ENCODE measurements at regions not wholly inside any gene's neighbourhood (a gene's known extent, or its start where the extent isn't known, plus 50 kb on each side); places are given as distances from the start of the nearest gene placed in this dataset.

GRCh38 chr2:150417278-150417677 lies 70.2 kb downstream of the RND3 start:
- Mint-ChIP-seq H3K27ac (no peak overlapping the region), H3K4me1 (no peaks in the 10 kb centered on the region), H3K36me3 (ENCODE audit: low read depth) (no peaks in the 10 kb centered on the region), H3K9me3 (peaks cover 4% of the 10 kb centered on the region), H3K27me3 (no peaks in the 10 kb centered on the region), H3K4me3 (no peak overlapping the region)
- no peak for DNase-seq
- ATAC-seq, result no peak

- Mint-ChIP-seq H3K27ac (no peak overlapping the region), H3K4me1 (no peaks in the 10 kb centered on the region), H3K4me3 (no peak overlapping the region), H3K9me3 (peaks cover 4% of the 10 kb centered on the region), H3K27me3 (no peaks in the 10 kb centered on the region), H3K36me3 (ENCODE audit: low read depth) (no peaks in the 10 kb centered on the region)
- no peak for DNase-seq
- no peak for ATAC-seq
Measured at GRCh38 chr2:150415022-150415421, 72.4 kb downstream of the RND3 start.

- ATAC-seq, result no peak
- no peak for DNase-seq
- Mint-ChIP-seq H3K9me3 (peaks cover 4% of the 10 kb centered on the region), H3K4me1 (no peaks in the 10 kb centered on the region), H3K4me3 (no peak overlapping the region), H3K27ac (no peak overlapping the region), H3K27me3 (no peaks in the 10 kb centered on the region), H3K36me3 (ENCODE audit: low read depth) (no peaks in the 10 kb centered on the region)
Measured at GRCh38 chr2:150413910-150414309, 73.6 kb downstream of the RND3 start.

- Mint-ChIP-seq H3K27me3 (no peaks in the 10 kb centered on the region), H3K4me1 (no peaks in the 10 kb centered on the region), H3K36me3 (ENCODE audit: low read depth) (no peaks in the 10 kb centered on the region), H3K4me3 (no peak overlapping the region), H3K27ac (no peak overlapping the region), H3K9me3 (peaks cover 4% of the 10 kb centered on the region)
- DNase-seq, result no peak
- no peak for ATAC-seq
Measured at GRCh38 chr2:150413366-150413765, 74.1 kb downstream of the RND3 start.

- DNase-seq (no peak), ATAC-seq (no peak)
- no peaks in the 10 kb centered on the region for H3K4me1 Mint-ChIP-seq
Measured at GRCh38 chr2:150410809-150411208, 76.7 kb downstream of the RND3 start.

GRCh38 chr2:150409196-150409595 lies 78.3 kb downstream of the RND3 start:
- peaks cover 4% of the 10 kb centered on the region for H3K9me3 Mint-ChIP-seq
- no peak overlapping the region for H3K4me3 Mint-ChIP-seq
- no peak for ATAC-seq
- H3K27ac Mint-ChIP-seq, result no peak overlapping the region
- no peak for DNase-seq
- no peaks in the 10 kb centered on the region for H3K36me3 Mint-ChIP-seq (ENCODE audit: low read depth)
- H3K4me1 Mint-ChIP-seq, result no peaks in the 10 kb centered on the region
- no peaks in the 10 kb centered on the region for H3K27me3 Mint-ChIP-seq

More at GRCh38 chr2:150410809-150411208, 76.7 kb downstream of the RND3 start:
- Mint-ChIP-seq H3K27me3 (no peaks in the 10 kb centered on the region), H3K36me3 (ENCODE audit: low read depth) (no peaks in the 10 kb centered on the region), H3K27ac (no peak overlapping the region), H3K4me3 (no peak overlapping the region), H3K9me3 (peaks cover 4% of the 10 kb centered on the region)

- H3K4me3 Mint-ChIP-seq, result no peak overlapping the region
- H3K27ac Mint-ChIP-seq, result no peak overlapping the region
- no peaks in the 10 kb centered on the region for H3K27me3 Mint-ChIP-seq
- H3K4me1 Mint-ChIP-seq, result no peaks in the 10 kb centered on the region
- no peak for DNase-seq
- H3K36me3 Mint-ChIP-seq (ENCODE audit: low read depth), result no peaks in the 10 kb centered on the region
- no peaks in the 10 kb centered on the region for H3K9me3 Mint-ChIP-seq
- ATAC-seq, result no peak
Measured at GRCh38 chr2:150404147-150404546, 83.3 kb downstream of the RND3 start.

GRCh38 chr2:150403457-150403856 lies 84.0 kb downstream of the RND3 start:
- Mint-ChIP-seq H3K4me3 (no peak overlapping the region), H3K27me3 (no peaks in the 10 kb centered on the region), H3K27ac (no peak overlapping the region), H3K9me3 (no peaks in the 10 kb centered on the region), H3K4me1 (no peaks in the 10 kb centered on the region), H3K36me3 (ENCODE audit: low read depth) (no peaks in the 10 kb centered on the region)
- DNase-seq (no peak), ATAC-seq (no peak)

GRCh38 chr2:150402953-150403352 lies 84.5 kb downstream of the RND3 start:
- no peaks in the 10 kb centered on the region for H3K36me3 Mint-ChIP-seq (ENCODE audit: low read depth)

GRCh38 chr2:150400849-150401248 lies 86.6 kb downstream of the RND3 start:
- no peaks in the 10 kb centered on the region for H3K4me1 Mint-ChIP-seq
- H3K27ac Mint-ChIP-seq, result no peak overlapping the region
- no peak overlapping the region for H3K4me3 Mint-ChIP-seq
- ATAC-seq (no peak), DNase-seq (no peak)
- H3K9me3 Mint-ChIP-seq, result peaks cover 4% of the 10 kb centered on the region
- H3K27me3 Mint-ChIP-seq, result no peaks in the 10 kb centered on the region
- no peaks in the 10 kb centered on the region for H3K36me3 Mint-ChIP-seq (ENCODE audit: low read depth)

More at GRCh38 chr2:150402953-150403352, 84.5 kb downstream of the RND3 start:
- ATAC-seq (no peak), DNase-seq (no peak)
- no peak overlapping the region for H3K4me3 Mint-ChIP-seq
- no peaks in the 10 kb centered on the region for H3K9me3 Mint-ChIP-seq
- no peaks in the 10 kb centered on the region for H3K4me1 Mint-ChIP-seq
- H3K27me3 Mint-ChIP-seq, result no peaks in the 10 kb centered on the region
- no peak overlapping the region for H3K27ac Mint-ChIP-seq

GRCh38 chr2:150392614-150393013 lies 94.9 kb downstream of the RND3 start:
- DNase-seq (no peak), ATAC-seq (no peak)
- no peaks in the 10 kb centered on the region for H3K36me3 Mint-ChIP-seq (ENCODE audit: low read depth)
- H3K9me3 Mint-ChIP-seq, result peaks cover 4% of the 10 kb centered on the region
- H3K4me1 Mint-ChIP-seq, result no peaks in the 10 kb centered on the region
- no peaks in the 10 kb centered on the region for H3K27me3 Mint-ChIP-seq
- no peak overlapping the region for H3K4me3 Mint-ChIP-seq
- no peak overlapping the region for H3K27ac Mint-ChIP-seq

GRCh38 chr2:150391779-150392178 lies 95.7 kb downstream of the RND3 start:
- no peaks in the 10 kb centered on the region for H3K4me1 Mint-ChIP-seq
- DNase-seq (no peak), ATAC-seq (no peak)
- H3K27ac Mint-ChIP-seq, result no peak overlapping the region
- no peaks in the 10 kb centered on the region for H3K27me3 Mint-ChIP-seq
- no peaks in the 10 kb centered on the region for H3K9me3 Mint-ChIP-seq
- no peak overlapping the region for H3K4me3 Mint-ChIP-seq
- no peaks in the 10 kb centered on the region for H3K36me3 Mint-ChIP-seq (ENCODE audit: low read depth)

GRCh38 chr2:150389447-150389846 lies 98.0 kb downstream of the RND3 start:
- peaks cover 18% of the 10 kb centered on the region for H3K9me3 Mint-ChIP-seq
- H3K4me3 Mint-ChIP-seq, result no peak overlapping the region
- H3K36me3 Mint-ChIP-seq (ENCODE audit: low read depth), result no peaks in the 10 kb centered on the region
- H3K4me1 Mint-ChIP-seq, result no peaks in the 10 kb centered on the region
- DNase-seq, result no peak
- ATAC-seq, result no peak
- H3K27ac Mint-ChIP-seq, result no peak overlapping the region
- H3K27me3 Mint-ChIP-seq, result no peaks in the 10 kb centered on the region

- Mint-ChIP-seq H3K27ac (no peak overlapping the region), H3K9me3 (peaks cover 25% of the 10 kb centered on the region), H3K4me1 (no peaks in the 10 kb centered on the region), H3K36me3 (ENCODE audit: low read depth) (no peaks in the 10 kb centered on the region), H3K4me3 (no peak overlapping the region), H3K27me3 (no peaks in the 10 kb centered on the region)
- no peak for ATAC-seq
- no peak for DNase-seq
Measured at GRCh38 chr2:150388289-150388625, 99.2 kb downstream of the RND3 start.

- no peaks in the 10 kb centered on the region for H3K27me3 Mint-ChIP-seq
- no peak for ATAC-seq
- no peak for DNase-seq
- H3K9me3 Mint-ChIP-seq, result peaks cover 28% of the 10 kb centered on the region
- H3K36me3 Mint-ChIP-seq (ENCODE audit: low read depth), result no peaks in the 10 kb centered on the region
- H3K4me3 Mint-ChIP-seq, result no peak overlapping the region
- H3K4me1 Mint-ChIP-seq, result no peaks in the 10 kb centered on the region
- no peak overlapping the region for H3K27ac Mint-ChIP-seq
Measured at GRCh38 chr2:150387586-150388288, 99.7 kb downstream of the RND3 start.

- H3K27ac Mint-ChIP-seq, result no peak overlapping the region
- H3K4me3 Mint-ChIP-seq, result no peak overlapping the region
- H3K27me3 Mint-ChIP-seq, result no peaks in the 10 kb centered on the region
- H3K4me1 Mint-ChIP-seq, result no peaks in the 10 kb centered on the region
- DNase-seq (no peak), ATAC-seq (no peak)
- H3K9me3 Mint-ChIP-seq, result peaks cover 36% of the 10 kb centered on the region
- H3K36me3 Mint-ChIP-seq (ENCODE audit: low read depth), result no peaks in the 10 kb centered on the region
Measured at GRCh38 chr2:150385211-150385610, 102.3 kb downstream of the RND3 start.
